Mammary epithelial cell (primary cell): ENCODE measurements at regions not wholly inside any gene's neighbourhood (a gene's known extent, or its start where the extent isn't known, plus 50 kb on each side); places are given as distances from the start of the nearest gene placed in this dataset.

Experiments used
- EZH2 ChIP-seq: IDR thresholded peaks from 2 replicates; pipeline ENCODE4 v1.6.1; 2012; ENCODE audit warnings: low read length, inconsistent platforms, borderline replicate concordance
- TF ChIP-seq, protein P1 (sequence below), 2 donors: IDR thresholded peaks in 1 of 2; conservative IDR thresholded peaks in 1 of 2; 2 replicates each; pipeline ENCODE4 v1.5.1; 2011 to 2012; ENCODE audit warnings: inconsistent platforms in 2 of 2, low read length in 2 of 2, mild to moderate bottlenecking in 2 of 2, control low read depth in 1 of 2, low read depth in 1 of 2; ENCODE audit not compliant: insufficient read depth in 1 of 2; ENCODE audit errors: extremely low read depth in 1 of 2

DNA sequence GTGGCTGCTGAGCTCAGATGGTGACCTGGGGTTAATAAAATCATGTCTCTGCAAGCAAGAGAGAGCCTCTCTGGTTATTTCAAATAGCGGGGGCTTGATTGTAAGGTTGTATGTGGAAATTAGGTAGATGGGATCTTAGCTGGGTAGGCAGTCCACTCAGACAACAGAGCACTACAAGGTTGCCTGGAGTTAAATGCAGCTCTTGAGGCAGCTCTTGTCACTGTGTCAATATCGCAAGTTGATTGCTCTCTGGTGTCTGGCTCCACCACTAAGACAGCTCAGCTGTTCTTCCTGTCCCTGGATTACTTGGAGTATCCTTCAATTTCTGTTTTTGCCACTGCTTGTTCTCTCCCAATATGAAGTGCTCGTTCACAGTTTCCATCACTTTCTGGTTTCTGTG, 93.8 kb downstream of the C21orf91 start:
- TF ChIP-seq, protein P1, sequence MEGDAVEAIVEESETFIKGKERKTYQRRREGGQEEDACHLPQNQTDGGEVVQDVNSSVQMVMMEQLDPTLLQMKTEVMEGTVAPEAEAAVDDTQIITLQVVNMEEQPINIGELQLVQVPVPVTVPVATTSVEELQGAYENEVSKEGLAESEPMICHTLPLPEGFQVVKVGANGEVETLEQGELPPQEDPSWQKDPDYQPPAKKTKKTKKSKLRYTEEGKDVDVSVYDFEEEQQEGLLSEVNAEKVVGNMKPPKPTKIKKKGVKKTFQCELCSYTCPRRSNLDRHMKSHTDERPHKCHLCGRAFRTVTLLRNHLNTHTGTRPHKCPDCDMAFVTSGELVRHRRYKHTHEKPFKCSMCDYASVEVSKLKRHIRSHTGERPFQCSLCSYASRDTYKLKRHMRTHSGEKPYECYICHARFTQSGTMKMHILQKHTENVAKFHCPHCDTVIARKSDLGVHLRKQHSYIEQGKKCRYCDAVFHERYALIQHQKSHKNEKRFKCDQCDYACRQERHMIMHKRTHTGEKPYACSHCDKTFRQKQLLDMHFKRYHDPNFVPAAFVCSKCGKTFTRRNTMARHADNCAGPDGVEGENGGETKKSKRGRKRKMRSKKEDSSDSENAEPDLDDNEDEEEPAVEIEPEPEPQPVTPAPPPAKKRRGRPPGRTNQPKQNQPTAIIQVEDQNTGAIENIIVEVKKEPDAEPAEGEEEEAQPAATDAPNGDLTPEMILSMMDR (conservative IDR thresholded peaks at IDR 0.05 in 1 of 2, IDR thresholded peaks at IDR 0.05 in 1 of 2; ENCODE audit: extremely low read depth in 1 of 2, insufficient read depth in 1 of 2, low read depth in 1 of 2, low read length in 2 of 2), result no peak
- no peak for TF ChIP-seq EZH2
